ENCODE measurements at regions not wholly inside any gene's neighbourhood (a gene's known extent, or its start where the extent isn't known, plus 50 kb on each side); places are given as distances from the start of the nearest gene placed in this dataset.

DNA sequence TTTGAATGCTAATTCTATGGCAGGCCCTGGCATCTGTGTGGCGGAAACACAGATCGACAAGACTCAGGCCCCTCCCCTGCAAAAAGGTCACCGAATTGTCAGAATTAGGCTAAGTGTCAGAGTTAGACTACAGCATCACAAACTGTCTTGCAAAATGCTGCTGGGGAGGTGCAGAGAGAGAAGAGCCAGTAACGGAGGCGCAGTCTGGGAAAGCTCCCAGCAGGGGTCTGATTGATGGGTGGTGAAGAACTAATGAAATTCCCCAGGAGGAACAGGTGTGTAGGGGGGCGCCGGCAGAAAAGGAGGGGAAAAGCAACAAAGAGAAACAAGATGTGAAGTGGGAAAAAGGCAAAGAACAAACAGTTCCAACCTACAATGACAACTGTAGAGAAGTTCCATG lies 72.7 kb upstream of the TAMM41 start:
- no peak for DNase-seq

DNA sequence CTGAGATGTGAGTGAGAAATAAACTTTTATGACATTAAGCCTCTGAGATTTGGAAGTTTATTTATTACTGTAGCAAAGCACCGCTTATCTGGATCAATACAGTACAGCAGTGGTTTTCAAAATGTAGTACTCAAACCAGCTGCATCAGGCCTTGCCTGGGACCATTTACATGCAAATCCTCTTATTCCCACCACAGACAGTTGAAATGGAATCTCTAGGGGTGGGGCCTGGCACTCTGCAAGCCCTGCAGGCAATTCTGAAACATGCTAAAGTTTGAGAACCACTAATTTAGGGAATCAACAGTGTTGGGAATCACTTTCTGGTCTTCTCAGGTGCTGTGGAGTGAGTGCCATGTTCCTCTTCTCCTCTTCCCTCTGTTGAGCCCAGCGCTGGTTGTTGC lies 77.8 kb upstream of the TAMM41 start:
- DNase-seq = no peak

DNA sequence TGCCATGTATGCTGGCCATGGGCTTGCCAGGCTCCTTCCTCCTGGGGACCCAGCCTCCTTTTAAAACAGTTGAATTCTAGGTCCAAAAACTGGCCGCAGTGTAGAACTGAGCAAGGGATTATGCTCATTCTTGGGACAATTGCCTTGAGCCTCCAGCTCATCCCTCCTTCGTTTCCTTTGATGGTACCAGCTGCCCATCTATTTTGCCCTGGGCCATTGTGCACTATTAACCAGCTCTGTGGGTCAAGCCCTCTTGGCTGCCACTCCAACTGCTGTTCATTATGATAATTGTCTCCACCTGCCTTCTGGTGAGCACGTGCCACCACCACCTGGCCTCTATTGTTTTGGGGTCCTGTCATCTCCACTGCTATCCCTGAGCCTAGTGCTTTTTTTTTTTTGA lies 75.8 kb upstream of the SYN2 start:
- DNase-seq = no peak

DNA sequence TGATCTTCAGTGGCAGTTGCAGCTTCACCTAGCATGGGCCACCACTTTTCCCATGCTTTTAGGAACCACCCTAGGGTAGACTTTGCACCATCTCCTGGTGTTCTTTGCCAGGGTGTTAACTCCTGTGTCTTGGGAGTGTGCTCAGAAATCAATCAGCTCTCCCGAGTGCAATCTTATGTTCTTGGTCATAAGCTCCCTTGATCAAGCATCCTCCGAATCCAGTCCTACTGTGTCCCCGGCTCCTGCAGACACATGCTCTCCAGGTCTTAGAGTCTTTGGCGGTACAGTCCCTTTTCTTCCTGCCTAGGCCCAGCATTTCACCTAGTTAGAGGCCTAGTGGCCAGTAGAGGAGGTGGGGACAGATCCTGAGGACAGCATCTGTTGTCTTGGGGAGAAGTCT lies 74.7 kb upstream of the SYN2 start:
- DNase-seq = no peak

DNA sequence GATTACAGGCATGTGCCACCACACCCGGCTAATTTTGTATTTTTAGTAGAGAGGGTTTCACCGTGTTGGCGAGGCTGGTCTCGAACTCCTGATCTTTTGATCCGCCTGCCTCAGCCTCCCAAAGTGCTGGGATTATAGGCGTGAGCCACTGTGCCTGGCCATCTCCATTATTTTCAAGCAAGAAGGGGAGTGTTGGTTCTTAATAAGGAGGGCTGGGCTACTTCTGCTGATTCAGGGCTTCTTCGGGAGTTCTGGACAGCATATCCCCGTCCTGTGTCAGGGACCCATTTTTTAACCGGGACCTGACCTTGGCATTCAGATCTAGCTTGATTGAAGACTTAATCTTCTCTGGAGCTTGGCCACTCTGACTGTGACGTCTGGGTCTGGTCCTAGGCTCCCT lies 74.1 kb upstream of the SYN2 start:
- no peak for DNase-seq

DNA sequence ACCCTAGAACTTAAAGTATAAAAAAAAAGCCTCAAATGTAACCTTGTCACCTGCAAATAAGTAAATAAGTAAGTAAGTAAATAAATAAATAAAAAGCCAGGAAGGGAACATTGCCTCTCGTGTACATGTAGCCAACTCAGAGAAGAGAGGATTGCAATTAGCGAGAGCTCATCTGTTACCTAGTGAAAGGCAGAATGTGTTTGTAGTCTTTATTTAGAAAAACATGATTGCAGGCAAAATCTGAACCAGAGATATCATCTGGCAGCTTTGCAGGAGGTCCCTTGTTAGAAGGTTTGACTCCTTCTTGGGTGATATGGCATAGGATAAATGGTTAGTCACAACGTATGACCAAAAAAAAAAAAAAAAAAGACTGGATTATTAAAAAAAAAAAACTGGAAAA lies 71.6 kb upstream of the SYN2 start:
- DNase-seq = no peak

DNA sequence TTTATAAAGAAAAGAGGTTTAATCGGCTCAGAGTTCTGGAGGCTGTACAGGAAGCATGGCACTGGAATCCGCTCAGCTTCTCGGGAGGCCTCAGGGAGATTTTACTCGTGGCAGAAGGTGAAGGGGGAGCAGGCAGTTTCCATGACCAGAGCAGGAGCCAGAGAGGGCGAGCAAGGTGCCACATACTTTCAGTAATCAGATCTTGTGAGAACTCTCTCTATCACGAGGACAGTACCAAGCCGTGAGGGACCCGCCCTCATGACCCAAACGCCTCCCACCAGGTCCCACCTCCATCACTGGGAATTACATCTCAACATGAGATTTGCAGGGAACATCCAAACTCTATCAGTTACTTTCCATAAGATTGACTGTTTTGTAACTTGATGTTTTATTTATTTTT lies 70.7 kb upstream of the SYN2 start:
- DNase-seq = no peak

DNA sequence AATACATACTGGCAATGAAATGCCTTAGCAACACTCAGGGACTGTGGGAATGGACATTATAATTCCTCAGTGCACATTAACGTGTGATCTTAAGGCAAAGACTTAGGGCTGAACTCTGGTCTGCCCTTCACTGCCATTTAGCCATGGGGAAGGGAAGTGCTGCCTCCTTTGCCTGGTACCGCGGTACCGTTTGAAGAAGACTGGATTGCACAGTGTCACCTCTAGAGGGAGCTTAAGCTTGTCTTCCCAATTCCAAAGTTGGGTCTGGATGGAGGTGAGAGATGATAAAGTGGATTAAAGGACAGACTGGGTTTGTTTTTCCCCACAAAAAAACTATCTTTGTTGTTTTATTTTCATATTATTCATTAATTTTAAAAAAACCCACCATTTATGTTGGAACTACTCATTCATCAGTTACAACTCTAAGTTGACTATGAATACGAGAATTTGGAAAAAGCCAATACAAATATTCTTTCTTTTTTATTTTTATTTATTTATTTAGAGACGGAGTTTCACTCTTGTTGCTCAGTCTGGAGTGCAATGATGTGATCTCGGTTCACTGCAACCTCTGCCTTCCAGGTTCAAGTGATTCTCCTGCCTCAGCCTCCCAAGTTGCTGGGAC lies 60.0 kb upstream of the SYN2 start:
- no peak for DNase-seq

DNA sequence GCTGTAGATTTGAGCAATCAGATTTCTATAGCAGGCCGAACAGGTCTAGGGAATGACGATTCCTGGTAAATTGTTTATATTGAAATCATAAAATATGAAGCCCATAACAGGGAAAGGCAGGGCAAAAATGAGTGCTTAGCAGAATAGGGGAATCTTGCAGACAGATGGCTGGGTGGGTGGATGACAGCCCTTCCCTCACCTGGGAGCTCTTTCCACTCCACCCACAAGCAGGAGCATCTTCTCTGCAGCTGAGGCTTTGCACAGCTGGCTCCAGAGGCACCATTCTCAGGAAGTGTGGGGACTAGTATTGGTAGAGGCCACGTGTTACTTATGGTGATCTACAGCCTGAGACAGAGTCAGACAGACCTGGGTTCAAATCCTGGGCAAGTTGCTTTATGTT lies 55.9 kb upstream of the SYN2 start:
- no peak for DNase-seq

DNA sequence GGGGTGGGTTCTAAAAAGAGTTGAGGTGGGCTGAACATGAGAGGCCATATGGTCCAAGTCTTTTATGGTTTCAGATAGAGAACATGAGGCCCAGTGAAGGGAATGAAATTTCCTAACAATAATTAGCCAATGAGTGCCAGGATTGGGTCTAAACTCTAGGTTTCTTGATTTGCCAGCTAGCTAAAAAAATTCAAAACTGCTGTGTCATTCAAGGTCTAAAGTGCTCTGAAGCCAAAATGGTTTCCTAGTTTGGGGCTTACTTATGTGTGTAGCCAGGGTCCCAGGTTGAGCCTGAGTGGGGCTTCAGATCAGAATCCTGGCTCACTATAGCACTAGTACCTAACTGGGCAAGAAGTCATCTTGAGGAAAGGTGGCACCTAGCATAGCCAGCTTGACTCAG lies 55.3 kb upstream of the SYN2 start:
- DNase-seq = no peak

DNA sequence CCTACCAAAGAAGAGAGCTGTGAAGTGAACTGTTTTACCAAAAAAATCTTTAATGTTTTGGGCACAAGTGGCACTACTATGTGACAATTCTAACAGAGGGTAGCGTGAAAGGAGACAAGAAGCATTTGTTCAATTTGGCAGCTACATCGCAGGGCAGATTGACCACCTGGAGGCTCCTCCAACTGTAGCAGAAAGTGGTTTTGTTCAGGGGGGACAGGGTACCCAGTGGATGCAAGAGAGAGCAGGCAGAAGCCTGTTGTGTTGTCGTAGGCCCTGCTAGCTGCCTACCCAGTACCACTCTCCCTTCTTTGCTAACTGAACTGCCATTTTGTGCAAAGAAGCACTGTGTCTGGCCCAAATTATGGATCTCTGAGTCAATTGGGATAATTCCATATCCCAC lies 54.8 kb upstream of the SYN2 start:
- DNase-seq = no peak

DNA sequence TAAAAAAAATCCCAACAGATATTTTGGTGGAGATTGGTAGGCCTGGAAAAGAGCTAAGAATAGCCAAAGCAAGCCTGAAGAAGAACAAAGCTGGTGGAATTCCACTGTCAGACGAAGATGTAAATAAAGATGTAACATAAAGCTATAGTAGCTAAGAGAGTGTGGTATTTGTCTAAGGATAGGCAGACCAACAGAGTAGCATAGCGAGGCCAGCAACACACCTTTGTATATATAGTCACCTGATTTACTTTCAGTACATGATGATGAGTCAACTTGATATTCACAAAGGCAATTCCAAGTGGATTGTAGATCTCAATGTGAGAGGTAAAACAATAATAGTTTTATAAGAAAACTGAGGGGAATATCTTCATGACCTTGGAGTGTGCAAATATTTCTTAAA lies 53.6 kb upstream of the SYN2 start:
- no peak for DNase-seq

DNA sequence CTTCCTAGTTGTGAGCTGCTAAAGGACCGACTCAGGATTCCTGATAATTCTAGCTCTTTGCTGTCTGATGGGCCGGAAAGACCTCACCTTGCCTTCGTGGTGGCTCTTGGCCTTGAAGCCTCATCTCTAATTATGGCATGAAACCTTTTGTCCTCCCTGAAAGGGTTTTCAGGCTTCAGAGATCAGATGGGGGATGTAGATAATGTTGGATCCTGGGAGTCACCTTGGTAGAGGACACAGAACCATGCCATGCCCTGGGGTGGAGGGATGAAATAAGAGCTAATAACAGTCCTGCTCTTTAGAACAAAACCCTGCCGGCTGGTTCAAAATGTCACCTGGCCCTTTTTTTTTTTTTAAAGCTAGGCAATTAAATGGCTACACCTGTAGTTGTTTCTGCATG lies 50.8 kb upstream of the SYN2 start:
- DNase-seq = no peak

DNA sequence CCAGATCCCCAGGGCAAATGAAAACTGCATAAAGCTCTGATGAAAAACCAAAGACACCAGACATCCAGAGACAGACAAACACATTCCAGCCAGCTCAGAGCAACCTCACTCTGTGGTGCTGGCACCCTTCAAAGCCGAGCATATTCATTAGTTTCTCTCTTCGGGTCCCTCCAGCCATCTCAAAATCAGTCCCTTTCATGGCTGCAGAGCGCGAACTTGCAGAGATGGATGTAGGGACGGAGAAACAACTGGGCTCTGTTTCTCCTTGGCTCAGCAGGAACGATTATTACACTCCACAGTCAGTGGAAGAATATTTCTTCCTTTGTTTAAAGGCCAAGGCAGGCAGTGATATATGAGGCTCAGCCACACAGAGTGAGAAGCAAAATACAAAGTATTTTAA lies 50.4 kb upstream of the SYN2 start:
- no peak for DNase-seq

DNA sequence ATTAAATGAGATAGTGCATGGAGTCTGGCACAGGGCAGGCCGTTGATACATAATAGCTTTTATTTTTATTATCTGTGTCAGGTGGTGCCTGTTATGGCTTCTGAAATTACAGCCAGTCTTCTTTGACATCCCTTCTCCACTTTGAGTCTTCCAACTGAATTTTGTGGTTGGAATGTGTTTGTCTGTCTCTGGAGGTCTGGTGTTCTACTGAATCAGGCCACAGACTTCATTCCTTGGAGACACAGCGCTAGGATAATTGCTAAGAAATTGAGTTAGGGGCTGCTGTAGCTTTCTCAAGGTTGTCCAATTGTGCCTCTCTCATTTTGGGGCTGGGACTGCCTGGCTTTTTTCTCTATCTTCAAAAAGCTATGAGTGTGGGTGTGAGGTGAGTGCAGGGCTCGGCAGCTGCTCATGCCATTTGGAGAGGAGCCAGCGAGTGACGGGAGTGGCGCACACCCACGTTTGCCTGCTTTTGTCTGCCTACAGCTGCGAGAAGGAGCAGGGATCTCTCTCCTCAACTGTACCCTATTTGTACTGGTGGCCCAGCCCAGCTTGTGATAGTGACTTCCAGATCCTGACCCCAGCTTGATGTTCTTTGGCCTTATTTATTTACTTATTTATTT lies 49.8 kb upstream of the SYN2 start:
- peak; percentile 27 for DNase-seq
